Heart right ventricle (tissue), 16 donors: ENCODE measurements at regions not wholly inside any gene's neighbourhood (a gene's known extent, or its start where the extent isn't known, plus 50 kb on each side); places are given as distances from the start of the nearest gene placed in this dataset.

Source experiments
- ATAC-seq, 8 donors: fragments of 200-7000 bp; cut with Tn5 transposase; one replicate each; pipeline ENCODE4 v1.9.1; 2020; ENCODE audit warnings: mild to moderate bottlenecking in 8 of 8, moderate library complexity in 8 of 8, moderate number of reproducible peaks in 1 of 8
- DNase-seq, 2 donors: peaks; one replicate each; pipeline ENCODE4 v3.0.0-alpha.2; 2020
- H3K27ac ChIP-seq, 10 donors: fragments of 200-600 bp; sonication (generic) in 2 of 10; one replicate each; pipeline versions ENCODE4 v1.5.0 to v1.8.0; 2020 to 2022; ENCODE audit warnings: mild to moderate bottlenecking in 3 of 10
- H3K27me3 ChIP-seq, 7 donors: fragments of 200-600 bp; one replicate each; pipeline ENCODE4 v1.8.0; 2021 to 2022; ENCODE audit warnings: mild to moderate bottlenecking in 2 of 7
- H3K36me3 ChIP-seq, 9 donors: fragments of 200-600 bp; sonication (generic) in 1 of 9; one replicate each; pipeline versions ENCODE4 v1.5.0 to v1.8.0; 2020 to 2022; ENCODE audit warnings: mild to moderate bottlenecking in 2 of 9
- H3K4me1 ChIP-seq, 9 donors: fragments of 200-600 bp; sonication (generic) in 1 of 9; one replicate each; pipeline versions ENCODE4 v1.5.0 to v1.8.0; 2020 to 2022; ENCODE audit warnings: mild to moderate bottlenecking in 4 of 9
- H3K4me3 ChIP-seq, 10 donors: fragments of 200-600 bp; sonication (generic) in 2 of 10; one replicate each; pipeline versions ENCODE4 v1.5.0 to v1.8.0; 2020 to 2022; ENCODE audit warnings: mild to moderate bottlenecking in 7 of 10, moderate library complexity in 2 of 10
- H3K9me3 ChIP-seq, 11 donors: fragments of 200-600 bp in 10 of 11; sonication (generic) in 2 of 11; one replicate each; pipeline versions ENCODE4 v1.5.0 to v1.8.0; 2013 to 2022; ENCODE audit warnings: mild to moderate bottlenecking in 2 of 11, control low read depth in 1 of 11, moderate library complexity in 1 of 11
- CTCF ChIP-seq, 9 donors: fragments of 200-600 bp; sonication (generic) in 2 of 9; IDR thresholded peaks; one replicate each; pipeline versions ENCODE4 v1.5.0 to v1.8.0; 2021 to 2022; ENCODE audit warnings: antibody characterized with exemption in 9 of 9, mild to moderate bottlenecking in 5 of 9, moderate library complexity in 1 of 9
- WGBS, 2 donors: extraction: QIAGEN DNeasy Blood & Tissue Kit; methylation state at CpG; one replicate each; pipeline ENCODE4 v1.1.7; 2013; ENCODE audit warnings: inconsistent platforms in 1 of 2; 5-methylcytosine and 5-hydroxymethylcytosine counted together
- intact Hi-C, 10 donors: fragments of 100-400 bp; cut with DNase I; formaldehyde crosslinking; loops; one replicate each; pipeline versions ENCODE4 v1.11.1 to v1.14.2; 2022
- donor health status: Arrhythmogenic right ventricular cardiomyopathy.
- donor health status: ischemic (EF 13 %, LVEDD 7.1; RV severe dilation, severe dysfunction).
- donor health status: healthy with polysubstance abuse.
- donor health status: DM: no; HTN: yes; CAD: no.
- donor health status: DM: no; HTN: no; CAD: no.
- donor health status: ischemic (EF 25% LVEDD 6.9; RV normal size, moderate dysfunction).
- donor health status: ischemic (EF 25% LVEDD 5.7; RV mildly dilated, moderate dysfunction).
- donor health status: healthy.
- donor health status: DM: yes; HTN: yes; CAD: no.
- donor health status: Ischemic cardiomyopathy.
- donor health status: ischemic (EF 35%, LVEDD 5.7; RV mildly dilated, moderate dysfunction).
- donor health status: nonischemic (EF 11% LVEDD 7.7; RV severe dilation, severe dysfunction).
- donor health status: DM: yes; HTN: yes; CAD: no.
- donor health status: PGD.
- donor health status: ischemic (EF 29% LVEDD 5.4; RV normal size, mild dysfunction).
- donor health status: nonischemic (EF 23%, LVEDD 6.1; RV moderate dilation, normal function).

GRCh38 chr1:62370594-62370993, 51.4 kb upstream of the KANK4 start:
- H3K36me3 ChIP-seq: no peaks in the 10 kb centered on the region
- H3K9me3 ChIP-seq: peaks cover 0 to 11% (median 0%) of the 10 kb centered on the region in 11 donors
- H3K4me3 ChIP-seq: no peak overlapping the region
- H3K27me3 ChIP-seq: no peaks in the 10 kb centered on the region
- no peaks in the 10 kb centered on the region for H3K4me1 ChIP-seq
- DNase-seq (no peak), ATAC-seq (no peak)
- no peak for TF ChIP-seq CTCF (IDR thresholded peaks at IDR 0.05)
- no peak overlapping the region for H3K27ac ChIP-seq
- WGBS, 2 donors: 74 to 85% methylated on average over 9 of the region's 9 CpGs
- intact Hi-C loops: no loop called here

- intact Hi-C loops: no loop called here
- 57 to 69% methylated on average over 2 of the region's 2 CpGs for WGBS, 2 donors
- DNase-seq (no peak), ATAC-seq (no peak)
- no peaks in the 10 kb centered on the region for H3K4me1 ChIP-seq
- no peaks in the 10 kb centered on the region for H3K36me3 ChIP-seq
- no peaks in the 10 kb centered on the region for H3K27me3 ChIP-seq
- H3K9me3 ChIP-seq: peaks cover 0 to 11% (median 0%) of the 10 kb centered on the region in 11 donors
- no peak overlapping the region for H3K4me3 ChIP-seq
- no peak for TF ChIP-seq CTCF (IDR thresholded peaks at IDR 0.05)
- no peak overlapping the region for H3K27ac ChIP-seq
These were observed 52.1 kb upstream of the KANK4 start for GRCh38 chr1:62371375-62371774.

- Histone ChIP-seq H3K4me1 (no peaks in the 10 kb centered on the region), H3K9me3 (no peaks in the 10 kb centered on the region), H3K4me3 (no peak overlapping the region), H3K27ac (no peak overlapping the region), H3K27me3 (peaks cover 0 to 6% (median 0%) of the 10 kb centered on the region in 7 donors), H3K36me3 (no peaks in the 10 kb centered on the region)
- intact Hi-C loops: no loop called here
- no peak for DNase-seq
- no peak for TF ChIP-seq CTCF (IDR thresholded peaks at IDR 0.05)
- ATAC-seq: no peak
- WGBS, 2 donors: 95% methylated on average over 5 of the region's 5 CpGs
These were observed 54.0 kb upstream of the KANK4 start for GRCh38 chr1:62373221-62373620.

- H3K27ac ChIP-seq: no peak overlapping the region
- no peaks in the 10 kb centered on the region for H3K36me3 ChIP-seq
- H3K4me3 ChIP-seq: no peak overlapping the region
- peaks cover 0 to 6% (median 0%) of the 10 kb centered on the region in 7 donors for H3K27me3 ChIP-seq
- intact Hi-C loops: no loop called here
- no peaks in the 10 kb centered on the region for H3K9me3 ChIP-seq
- no peak for TF ChIP-seq CTCF (IDR thresholded peaks at IDR 0.05)
- no peak for DNase-seq
- ATAC-seq: no peak
- no peaks in the 10 kb centered on the region for H3K4me1 ChIP-seq
- 45 to 46% methylated on average over 3 of the region's 3 CpGs for WGBS, 2 donors
These were observed 57.9 kb upstream of the KANK4 start for GRCh38 chr1:62377043-62377562.
